HG03280 (cell line): ENCODE measurements at regions not wholly inside any gene's neighbourhood (a gene's known extent, or its start where the extent isn't known, plus 50 kb on each side); places are given as distances from the start of the nearest gene placed in this dataset.

Experiments used
- ATAC-seq: cut with Tn5 transposase; IDR thresholded peaks from one replicate; pipeline ENCODE4 v1.9.1; 2021; ENCODE audit warnings: mild to moderate bottlenecking, moderate library complexity; ENCODE audit not compliant: unreplicated experiment

DNA sequence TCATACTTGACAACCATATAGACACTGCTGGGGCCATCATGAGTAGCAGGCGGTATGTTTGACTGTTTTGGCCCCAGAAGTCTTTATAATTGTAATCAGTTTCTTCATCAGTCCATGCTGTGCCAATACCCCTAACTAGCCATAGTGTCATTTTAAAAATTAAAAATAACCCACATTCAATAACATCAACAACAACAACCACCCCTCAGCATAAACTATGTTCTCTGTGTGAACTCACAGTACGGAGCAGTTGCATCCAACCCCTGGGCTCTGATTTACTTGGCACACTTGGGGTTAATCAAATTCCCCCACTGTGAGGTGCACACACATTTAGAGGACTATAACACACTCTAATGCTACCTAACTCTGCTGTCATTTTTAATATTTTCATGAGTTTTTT lies 553.7 kb downstream of the USP25 start:
- no peak for ATAC-seq

DNA sequence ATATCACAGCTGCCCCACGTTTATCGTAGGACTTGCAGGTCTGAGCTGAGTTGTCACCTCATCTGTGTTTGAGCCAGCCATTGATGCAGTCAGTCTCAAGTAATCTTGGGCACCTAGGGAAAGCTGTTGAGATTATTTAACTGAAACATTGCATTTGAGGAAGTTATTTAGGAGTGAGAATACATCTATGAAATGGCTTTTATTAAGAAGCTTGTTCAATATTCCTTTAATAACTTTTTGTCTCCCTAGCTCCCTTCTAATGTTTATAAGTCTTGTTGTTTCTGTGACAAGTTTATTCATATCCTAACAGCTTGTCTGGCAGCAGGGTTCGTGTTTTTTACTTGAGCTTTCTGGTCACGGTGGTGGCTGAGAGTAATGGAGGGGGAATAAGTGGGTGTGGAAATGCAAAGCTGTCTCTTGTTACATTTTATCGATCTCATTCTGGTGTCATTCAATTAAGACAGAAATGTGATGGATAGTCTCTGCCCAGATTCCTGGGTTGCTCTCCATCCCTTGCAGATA lies 555.9 kb downstream of the USP25 start:
- ATAC-seq = no peak

DNA sequence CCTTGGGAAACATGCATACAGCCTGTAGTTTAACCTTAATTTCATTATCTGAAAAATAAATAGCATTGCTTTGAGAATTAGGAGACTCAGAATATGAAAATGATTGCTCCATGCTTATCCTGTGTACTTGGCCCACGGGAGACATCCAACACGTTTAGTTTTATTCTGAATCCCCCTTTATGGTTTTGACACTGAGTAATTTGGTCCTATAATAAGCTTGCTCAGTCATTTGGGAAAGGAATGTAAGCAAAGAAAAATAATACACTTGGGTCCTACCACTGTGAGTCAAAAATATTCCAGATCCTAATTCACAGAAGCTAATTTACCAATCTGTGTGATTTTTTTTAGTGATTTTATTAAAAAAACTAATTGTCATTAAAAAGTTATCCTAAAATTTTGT lies 557.3 kb downstream of the USP25 start:
- no peak for ATAC-seq

DNA sequence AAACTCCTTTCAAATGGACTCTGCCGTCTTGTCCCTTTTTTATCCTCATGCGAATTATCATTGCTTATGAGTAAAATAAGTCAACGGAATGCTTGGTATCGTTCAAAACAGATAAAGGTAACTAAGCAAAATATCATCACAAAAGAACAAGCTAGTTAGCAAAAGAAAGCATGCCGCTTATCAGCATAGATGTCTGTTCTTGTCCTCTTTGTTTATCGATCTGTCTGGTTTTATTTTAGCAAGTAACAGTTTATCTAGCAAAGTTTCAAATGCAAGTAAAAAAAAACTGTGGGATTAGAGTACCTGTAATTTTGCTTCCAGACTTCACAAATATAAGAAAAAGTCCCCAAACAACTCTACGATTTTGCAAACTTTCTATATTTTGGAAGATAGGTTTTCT lies 561.5 kb downstream of the USP25 start:
- ATAC-seq = no peak

DNA sequence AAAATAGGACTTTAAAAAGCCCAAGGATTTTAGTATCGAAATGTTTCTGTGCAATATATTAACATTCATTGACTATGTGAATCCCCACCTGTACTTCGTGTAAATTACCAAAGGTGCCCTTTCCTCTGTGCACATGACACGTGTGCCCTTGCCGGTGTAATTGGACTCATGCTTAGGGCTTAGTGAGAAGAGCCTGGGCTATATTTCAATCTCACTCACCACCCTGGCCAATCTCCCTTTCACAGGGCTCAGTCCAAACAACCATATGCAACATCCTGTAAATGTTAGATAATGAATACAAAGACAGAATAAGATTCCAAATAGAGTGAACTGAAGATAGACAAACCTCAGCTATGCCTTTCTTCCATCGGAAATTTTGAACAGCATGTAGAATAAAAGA lies 564.3 kb downstream of the USP25 start:
- ATAC-seq = no peak

DNA sequence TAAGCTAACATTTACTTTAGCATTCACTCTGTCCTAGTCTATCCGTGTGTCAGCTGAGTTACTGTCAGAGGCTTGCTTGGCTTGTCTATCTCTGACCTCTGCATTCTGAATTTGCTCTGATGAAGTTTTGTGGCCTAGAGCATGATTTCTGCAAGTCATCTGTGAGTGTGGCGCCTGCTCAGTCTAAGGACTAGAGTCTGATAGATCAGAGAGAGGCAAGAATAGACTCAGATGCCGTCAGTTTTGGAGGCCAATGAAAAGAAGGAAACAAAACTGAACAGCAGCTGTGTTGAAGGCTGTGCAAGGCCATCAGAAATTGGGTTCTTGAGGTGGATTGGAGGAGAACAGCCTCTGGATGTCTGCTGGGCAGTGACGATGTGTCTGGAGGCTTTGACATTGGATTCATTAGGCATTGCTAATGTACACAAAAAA lies 573.1 kb downstream of the USP25 start:
- ATAC-seq = no peak

DNA sequence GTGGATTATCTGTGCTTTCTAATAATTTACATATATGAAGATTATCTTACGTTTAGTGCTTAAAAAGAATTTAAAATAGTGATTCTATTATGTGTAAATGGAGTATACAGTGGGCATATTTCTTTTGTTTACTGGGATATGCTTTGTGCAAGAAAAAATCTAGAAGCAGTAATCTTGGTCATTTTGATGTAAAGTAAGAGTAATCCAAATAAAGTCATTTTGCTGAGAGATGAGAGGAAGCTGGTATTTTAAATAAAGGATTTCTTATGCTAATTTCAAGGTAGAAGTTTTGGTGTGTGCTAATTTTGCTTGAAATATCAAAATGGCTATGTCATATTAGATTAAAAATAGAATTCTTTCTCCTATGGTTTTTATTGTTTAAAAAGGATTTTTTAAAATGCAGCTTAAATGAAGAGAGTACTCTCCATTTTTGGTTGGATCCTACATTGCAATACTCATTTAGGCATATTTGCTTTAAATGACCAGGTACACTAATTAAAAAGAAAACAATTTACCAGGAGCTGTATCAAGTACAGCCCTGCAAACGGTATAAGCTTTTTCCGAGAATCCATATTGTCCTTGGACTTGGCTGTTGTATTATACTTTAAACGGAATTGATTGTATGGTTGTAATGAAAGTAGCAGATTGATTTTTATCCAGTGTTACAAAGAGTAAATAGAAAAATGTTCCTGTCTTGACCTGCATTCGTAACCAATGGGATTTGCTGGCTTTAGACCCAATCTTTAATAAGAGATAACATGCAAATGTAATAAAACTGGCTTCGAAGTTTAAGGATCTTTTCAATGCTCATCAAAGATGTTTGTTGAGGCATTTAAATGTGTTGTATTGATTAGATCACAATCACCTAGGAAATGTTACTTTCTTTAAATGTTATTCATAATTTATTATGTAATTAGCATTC lies 574.7 kb downstream of the USP25 start:
- no peak for ATAC-seq

DNA sequence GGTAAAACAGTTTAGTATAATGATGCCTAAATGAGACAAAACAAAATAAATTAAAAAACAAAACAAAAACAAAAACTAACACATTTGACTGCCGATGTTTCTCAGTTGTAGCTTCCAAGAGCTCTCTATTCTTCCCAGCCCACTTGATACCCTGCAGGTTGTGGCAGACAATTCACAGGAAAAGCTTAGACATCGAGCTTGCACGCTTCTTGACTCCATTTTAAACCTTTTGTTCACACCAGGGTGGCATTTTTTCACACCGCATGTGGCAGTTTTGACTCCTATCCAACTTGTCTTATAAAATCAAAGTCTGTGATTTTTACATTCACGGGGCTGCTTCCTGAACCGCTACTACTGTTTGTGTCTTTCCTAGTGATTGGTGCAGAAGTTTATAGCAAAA lies 575.9 kb downstream of the USP25 start:
- no peak for ATAC-seq

DNA sequence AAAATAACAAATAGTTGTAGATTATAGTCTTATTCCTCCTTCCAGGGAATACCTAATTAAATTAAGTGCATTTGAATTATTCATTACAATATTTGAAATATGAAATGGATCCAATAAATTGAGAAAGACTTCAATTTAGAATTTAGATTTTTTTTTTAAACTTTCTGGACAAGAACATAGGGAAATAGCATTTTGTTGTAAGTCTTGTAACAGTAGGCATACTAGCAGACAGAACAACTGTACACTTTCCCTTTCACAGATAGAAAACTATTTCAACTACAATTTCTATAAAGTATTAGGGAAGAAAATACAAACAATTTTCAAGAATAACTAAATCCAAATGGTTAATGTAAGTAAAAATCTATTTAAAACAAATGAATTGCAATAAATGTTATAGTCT lies 577.5 kb downstream of the USP25 start:
- no peak for ATAC-seq

DNA sequence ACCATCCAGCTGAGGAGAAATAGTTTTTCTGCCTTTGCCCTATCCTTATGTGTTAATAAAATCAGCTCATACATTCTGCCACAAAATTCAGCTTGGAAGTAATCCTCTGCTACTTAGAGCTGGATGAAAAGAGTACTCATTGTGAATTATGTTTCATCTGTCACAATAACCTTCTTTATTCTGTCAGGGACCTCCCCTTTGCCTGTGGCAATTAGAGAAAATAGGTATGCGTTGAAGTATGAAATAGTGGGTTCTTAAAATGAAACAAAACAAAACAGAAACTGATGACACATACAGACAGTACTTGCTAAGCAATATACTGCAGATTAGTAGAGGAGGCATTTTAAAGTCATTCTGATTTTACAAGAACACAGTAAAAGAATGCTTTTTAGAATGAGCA lies 578.5 kb downstream of the USP25 start:
- no peak for ATAC-seq

DNA sequence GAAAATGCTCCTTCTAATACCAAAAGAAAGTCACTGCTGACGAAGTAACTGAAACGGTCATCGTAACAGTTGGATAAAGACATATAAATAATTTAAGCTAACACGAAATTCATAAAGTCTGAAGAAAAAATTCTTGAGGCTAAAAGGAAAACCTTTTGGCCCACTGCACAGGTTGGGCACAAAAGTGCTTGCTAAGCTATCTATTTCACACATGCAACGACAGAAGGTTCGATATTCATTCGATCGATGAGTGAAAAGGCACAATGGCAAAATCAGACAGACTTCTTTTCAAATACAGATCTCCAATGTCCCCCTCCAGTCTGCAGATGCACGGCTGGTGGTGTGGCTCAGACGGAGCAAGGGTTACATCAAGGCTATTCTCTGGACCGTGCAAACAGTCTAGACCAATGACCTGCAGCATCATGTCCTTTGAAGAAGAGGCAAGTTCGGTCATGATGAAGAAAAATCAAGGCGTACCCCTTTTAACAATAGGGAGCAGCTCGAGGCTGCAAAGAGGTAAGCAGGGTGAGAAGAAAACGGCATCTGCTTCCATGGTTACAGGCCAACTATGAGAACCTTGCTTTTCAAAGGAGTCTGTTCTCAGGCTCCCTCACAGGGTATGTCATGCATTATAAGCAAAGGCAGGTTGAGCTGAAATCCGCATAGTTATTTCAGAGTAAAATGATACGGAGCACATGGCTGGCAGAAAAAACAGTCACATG lies 579.6 kb downstream of the USP25 start:
- ATAC-seq = no peak

DNA sequence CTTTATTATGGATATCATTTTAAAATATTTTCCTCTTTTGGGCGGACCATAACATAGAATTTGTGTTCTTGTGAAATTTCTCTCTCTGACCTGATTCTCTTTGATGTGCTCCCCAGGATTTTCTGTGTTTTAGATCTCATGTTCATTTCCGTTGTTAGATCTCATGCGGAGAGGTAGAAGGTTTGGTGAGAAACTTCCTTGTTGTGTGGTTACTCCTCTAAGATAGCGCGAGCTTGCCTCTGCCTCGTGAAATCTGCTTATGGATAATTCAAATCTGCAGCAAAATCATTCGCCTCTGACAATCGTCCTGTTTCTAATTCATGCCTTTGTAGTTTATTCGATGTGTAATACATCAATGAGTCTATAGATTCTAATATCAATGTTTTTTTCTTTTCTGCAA lies 580.4 kb downstream of the USP25 start:
- ATAC-seq = no peak

DNA sequence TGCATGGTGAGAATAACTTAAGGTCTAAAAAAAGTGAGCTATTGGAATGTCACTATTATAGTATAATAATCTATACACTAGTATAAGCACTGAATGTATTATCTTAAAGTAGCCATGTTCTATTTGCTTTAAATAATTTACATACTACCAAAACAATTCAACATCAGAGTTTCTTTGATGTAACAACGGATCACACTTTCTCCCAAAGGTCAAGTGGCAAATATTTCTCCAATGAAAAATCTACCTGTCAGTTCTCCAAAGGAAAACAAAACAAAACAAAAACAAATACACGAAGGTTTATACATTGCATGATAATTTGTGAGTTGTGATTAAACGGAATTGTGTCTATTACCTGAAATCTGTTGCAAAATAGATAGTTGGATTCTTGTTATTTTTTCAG lies 581.4 kb downstream of the USP25 start:
- no peak for ATAC-seq

DNA sequence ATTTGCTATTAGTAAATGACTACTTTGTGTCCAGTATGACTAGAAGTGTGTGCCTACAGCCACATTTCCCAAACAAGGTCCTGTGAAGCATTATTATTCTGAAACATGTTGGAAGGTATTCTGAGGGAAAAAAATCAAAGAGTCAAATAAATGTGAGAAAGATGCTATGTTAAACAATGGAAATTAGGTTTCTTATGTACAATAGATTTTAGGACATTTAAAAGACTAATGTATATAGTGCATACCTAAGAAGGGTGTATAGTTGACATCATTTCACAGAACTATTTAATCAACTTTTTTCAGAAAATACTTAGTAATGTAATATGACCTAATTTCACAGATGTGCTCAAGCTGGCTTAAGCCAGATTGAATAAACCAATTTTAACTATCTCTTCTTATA lies 582.5 kb downstream of the USP25 start:
- ATAC-seq = no peak

DNA sequence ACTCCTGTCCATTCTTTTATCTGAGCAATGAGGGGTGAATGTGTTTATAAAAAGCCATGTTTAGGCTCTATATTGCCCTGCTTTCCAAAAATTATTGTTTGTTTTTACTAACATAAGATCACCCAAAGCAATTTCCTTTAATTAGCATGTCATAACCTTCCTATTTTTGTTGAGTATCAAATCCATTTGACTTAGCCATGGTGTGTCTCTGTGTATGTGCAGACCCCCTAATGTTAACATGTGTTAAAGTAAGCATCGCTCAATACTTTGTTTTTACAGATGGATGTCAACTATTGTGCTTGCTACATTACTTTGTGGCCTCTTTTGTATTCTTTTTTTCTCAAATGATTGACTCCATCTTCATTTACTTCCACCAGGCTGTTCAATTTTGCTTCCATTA lies 585.4 kb downstream of the USP25 start:
- ATAC-seq = no peak

DNA sequence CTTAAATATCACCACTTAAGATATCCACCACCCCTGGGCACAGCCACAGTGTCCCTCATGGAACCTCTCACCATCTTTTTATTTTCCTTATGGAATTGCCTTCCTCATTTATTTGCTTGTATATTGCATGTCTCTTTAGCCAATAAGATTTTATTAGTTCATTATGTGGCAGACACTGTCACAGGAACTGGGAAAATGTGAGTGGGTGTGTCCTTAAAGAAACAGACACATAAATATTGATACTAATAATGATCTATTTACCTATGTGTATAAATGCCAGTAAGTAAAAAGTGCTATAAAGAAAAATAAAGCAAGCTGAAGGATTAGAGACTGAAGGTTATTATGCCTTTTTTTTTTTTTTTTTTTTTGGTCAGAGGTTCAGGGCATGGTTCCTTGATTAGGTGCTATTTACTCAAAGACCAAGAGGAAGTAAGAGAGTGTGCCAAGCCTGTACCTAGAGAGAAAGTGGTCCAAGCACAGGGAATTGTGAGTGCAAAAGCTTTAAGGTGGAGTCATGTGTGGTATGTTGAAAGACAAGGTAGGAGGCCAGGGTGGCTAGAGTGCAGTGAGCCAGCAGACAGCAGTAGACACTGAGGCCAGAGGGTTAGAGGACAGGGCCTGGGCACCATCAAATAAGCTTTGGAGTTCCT lies 589.0 kb downstream of the USP25 start:
- ATAC-seq = no peak

DNA sequence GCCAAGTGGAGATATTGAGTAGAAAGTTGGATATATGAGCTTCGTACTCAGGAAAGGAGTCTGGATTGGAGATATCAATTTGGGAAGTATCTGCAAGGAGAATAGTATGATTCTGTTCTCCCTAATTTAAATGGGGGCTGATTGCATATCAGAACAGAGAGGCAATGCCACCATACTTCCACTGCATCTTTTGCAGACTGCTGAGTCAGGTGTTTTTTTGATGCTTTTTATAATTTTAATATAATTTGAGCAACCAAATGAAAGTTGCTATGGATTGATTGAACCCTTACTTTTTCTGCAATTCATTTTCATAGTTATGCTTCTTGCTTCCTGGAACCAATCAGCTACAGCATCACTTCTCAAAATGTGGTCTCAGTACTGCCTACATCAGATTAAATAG lies 590.3 kb downstream of the USP25 start:
- no peak for ATAC-seq

DNA sequence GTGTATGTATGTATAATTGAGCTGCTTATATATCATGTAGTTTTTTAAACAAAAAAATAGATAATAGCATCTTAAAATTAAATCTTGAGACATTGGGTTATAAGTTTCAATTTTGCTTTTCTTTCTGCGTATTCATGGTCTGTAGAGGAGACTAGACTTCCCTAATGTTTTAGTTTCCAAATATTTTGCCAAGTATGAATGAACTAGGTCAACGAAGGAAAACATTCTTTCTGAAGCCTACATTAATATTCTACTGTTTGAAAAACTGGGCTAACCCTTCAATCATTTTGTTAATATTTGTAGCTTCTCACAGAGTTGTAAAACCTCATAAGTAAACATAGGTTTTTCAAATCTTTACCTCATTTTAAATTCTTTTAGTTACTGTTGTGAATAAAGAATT lies 592.7 kb downstream of the USP25 start:
- ATAC-seq = no peak

DNA sequence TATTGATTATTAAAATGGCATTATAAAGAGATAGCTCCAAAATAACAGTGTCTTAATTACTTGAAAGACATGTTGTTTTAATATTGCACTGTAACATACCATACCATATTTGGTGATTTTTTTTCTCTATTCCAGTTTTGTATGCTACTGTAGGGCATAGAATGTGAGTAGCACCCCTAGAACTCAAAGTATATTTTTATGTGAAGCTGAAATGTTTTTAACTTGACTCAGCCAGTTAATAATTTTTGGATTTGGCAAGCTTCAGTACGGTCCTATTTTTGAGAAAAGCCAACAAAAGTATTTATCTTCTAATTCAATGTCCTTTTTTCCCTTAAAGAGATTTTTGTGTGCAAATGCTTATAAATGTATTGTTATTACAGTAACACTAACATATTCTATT lies 593.8 kb downstream of the USP25 start:
- ATAC-seq = no peak

DNA sequence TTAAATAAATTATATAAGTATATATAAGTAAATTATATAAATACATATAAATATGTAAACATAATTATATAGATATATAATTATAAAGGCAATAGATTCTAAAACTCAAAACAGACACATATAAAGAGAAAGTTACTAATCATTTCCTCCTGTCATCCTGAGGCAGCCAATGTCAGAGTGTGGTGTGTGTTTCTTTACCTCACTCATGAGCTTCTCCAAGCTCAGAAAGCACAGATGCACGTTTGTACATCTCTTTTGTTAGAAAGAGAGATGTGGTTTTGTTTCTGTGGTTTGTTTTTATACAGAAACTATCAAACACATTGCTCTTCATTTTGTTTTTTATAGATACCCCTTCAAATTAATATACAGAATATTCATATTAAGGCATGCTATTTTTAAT lies 594.8 kb downstream of the USP25 start:
- no peak for ATAC-seq

DNA sequence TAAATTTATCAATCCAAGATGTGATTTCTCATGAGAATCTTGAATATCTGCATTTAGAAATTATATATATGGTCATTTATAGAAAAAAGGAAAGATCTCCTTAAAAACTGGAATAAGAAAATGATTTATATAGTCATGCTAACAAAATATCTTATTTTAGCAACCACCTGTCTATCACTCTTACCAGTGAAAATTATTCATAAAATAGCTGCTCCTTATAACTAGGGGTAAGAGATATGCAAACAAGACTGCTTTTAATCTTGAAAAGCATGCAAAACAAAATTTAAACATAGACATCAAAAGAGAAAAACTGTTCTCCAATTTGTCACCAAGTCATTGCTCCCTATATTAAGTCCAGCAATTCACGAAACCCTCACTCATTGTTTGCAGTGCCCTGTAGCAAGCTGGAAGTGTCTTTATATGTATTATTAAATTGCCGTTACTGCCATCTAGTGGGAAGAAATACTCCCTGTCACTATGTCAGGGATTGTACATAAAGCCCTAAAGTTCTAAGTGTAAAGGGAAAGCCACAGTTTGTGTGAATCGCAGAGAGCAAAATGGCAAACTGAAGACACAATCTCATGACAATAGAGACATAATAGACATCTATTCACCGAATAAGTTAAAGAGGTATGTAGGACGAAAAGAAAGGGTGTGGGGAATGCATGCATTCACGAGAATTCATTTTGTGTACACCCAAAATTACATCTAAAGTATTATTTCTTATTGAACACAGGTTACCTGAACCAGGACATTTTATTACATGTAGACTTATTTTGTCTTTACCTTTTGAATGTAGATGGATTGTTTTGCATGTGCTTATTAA lies 600.5 kb downstream of the USP25 start:
- ATAC-seq = peak; percentile 72
